Germinal center (tissue), 1 donor: ENCODE measurements at regions not wholly inside any gene's neighbourhood (a gene's known extent, or its start where the extent isn't known, plus 50 kb on each side); places are given as distances from the start of the nearest gene placed in this dataset.

Source experiments
- DNase-seq: peaks from one replicate; pipeline ENCODE4 v3.0.0; 2012; ENCODE audit warnings: mixed read lengths, low spot score

DNA sequence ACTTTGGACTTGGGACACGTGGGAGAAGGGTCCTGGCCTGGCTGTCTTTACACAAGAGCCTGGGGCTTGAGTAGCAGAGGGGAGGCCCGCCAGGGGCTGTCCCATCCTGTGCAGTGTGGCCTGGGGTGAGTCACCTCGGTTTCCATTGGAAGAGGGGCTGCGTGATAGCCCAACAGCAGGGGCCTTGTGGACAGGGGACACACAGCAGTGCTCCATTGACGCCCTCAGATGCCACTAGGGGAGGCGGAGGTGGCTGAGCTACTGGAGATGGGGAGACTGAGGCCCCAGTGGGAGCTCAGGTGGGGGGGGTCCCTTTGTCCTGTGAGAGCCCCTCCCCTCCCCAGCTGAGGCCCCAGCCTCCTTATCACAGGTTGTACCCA, 50.0 kb upstream of the RNU6ATAC start:
- no peak for DNase-seq

GRCh38 chr9:134214766-134215419, 50.5 kb upstream of the RNU6ATAC start:
- DNase-seq = no peak

GRCh38 chr9:134215420-134215698, 51.0 kb upstream of the RNU6ATAC start:
- DNase-seq = no peak

- no peak for DNase-seq
Observed at GRCh38 chr9:134215699-134216448, 51.5 kb upstream of the RNU6ATAC start.

GRCh38 chr9:134216449-134216951, 52.1 kb upstream of the RNU6ATAC start:
- no peak for DNase-seq

- no peak for DNase-seq
Observed at GRCh38 chr9:134216961-134217360, 52.6 kb upstream of the RNU6ATAC start.

GRCh38 chr9:134217431-134218210, 53.3 kb upstream of the RNU6ATAC start:
- DNase-seq = no peak

DNA sequence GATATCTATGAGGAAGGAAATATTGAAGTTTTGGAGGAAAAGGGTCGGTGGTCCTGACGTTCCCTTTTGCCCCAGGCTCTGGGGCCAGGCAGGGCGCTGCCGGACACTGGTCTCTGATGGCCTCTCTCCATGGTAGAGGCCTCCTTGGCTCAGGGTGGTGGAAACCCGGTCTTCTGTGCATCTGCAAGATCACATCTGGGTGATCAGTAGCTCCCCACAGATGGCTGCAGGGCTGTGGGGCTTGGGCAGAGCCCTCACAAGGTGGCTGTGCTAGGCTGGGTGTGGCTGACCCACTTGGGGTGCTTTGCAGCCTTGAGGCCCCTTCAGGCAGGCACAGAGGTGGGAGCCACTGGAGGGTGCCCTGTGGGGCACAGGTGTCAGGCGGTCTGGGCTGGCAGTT, 53.9 kb upstream of the RNU6ATAC start:
- no peak for DNase-seq

- DNase-seq = no peak
Observed at GRCh38 chr9:134219646-134220060, 55.3 kb upstream of the RNU6ATAC start.

DNA sequence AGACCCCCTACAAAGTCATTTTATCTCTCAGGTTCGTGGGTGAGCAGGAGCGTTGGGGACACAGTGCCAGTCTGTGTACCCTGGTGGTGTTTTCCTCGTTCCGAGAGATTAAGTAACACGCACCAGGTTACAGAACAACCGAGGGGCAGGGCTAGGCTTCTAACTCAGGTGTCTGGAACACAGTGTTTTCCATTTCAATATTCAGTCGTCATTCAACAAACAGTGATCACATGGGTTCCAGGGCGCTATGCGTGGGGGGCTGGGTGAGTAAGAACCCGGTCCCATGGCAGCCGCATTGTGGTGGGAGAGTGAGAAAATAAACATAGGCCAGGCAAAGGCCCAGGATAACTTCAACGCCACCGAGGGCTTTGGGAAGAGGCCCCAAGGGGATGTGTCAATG, 55.9 kb upstream of the RNU6ATAC start:
- DNase-seq = no peak

DNA sequence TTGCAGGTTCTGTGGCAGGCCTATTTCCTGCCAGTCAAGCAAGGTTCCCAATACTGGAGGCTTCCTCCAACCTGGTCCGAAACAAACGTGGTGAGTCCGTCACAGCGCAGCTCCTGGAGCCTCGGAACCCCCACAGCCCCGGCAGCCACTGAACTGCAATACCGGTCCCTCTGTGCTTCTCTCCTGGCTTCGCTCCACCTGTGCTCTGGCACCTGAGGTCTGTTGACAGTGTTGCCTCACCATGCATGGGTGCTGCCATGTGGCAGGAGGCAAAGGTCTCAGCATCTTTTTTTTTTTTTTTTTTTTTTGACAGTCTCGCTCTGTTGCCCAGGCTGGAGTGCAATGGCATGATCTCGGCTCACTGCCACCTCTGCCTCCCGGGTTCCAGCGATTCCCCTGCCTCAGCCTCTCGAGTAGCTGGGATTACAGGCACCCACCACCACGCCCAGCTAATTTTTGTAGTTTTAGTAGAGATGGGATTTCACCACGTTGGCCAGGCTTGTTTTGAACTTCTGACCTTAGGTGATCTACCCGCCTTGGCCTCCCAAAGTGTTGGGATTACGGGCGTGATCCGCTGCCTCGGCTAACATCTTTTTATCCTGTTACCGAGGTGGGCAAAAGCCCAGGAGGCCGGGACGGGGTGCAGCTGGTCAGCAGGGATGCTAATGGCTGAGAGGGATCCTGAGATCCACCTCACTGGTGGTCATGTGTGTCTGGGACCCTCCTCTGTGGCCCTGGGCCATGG, 57.1 kb upstream of the RNU6ATAC start:
- DNase-seq = no peak

DNA sequence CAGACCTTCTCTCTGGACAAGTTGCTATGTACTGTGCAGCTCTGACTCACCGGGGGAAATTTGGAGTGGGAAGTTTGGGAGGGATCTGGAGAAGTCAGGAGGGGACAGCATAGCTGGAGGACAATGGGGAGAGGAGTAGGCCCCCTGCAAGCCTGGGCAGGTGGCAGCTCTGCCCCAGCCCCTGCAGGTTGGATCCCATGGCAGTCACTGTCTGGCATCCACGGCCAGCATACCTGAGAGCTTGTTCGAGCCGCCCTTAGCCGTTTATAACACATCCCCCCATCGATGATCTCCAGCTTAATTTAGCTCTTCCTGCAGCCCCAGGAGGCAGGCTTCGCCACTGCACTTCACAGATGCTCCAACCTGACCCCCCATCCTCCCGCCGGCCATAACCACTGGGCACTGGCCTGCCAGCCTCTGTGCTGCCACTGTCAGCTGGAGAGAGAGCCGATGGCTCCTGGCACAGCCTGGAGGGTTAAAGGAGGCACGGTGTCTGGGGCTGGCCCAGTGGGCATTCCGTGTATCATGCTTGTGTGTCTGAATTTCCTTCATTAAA, 57.7 kb upstream of the RNU6ATAC start:
- DNase-seq = no peak

DNA sequence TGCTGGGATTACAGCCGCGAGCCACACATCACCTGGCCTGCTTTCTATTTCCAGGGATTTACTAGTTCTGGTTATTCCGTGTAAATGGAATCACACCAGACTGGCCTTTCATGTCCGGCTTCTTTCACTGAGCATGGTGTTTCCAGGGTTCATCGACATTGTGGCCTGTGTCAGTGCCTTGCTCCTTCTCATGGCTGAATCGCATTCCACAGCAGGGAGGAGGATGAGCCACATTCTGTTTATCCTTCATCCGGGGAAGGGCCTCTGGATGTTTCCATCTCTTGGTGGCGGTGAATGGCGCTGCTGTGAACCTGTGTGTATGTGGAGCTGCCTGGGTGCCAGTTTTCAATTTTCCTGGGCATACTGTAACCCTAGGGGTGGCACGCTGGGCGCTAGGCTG, 58.7 kb upstream of the RNU6ATAC start:
- no peak for DNase-seq

DNA sequence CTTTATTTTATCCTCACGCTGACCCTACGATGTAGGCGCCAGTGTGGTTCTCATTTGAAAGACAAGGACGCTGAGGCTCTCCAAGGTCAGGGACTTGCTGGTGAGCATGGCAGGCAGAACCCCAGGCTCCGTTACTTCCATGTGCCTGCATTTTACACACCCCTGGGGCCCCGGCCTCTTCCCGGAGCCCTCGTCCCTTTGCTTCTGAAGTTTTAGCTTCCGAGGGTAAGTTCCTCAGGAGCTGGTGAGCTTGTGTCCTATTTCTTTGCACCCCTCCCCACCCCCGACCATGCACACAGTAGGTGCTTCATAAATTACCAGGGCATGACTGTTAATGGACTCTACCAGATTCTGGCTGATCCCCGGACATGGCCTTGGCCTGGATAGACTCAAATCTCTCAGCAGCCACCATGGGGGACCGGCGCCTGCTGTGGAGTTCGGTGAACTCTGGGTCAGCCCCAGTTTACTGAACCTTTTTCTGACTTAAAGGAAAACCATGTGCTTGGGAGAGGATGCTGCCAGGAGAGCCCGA, 59.3 kb upstream of the RNU6ATAC start:
- no peak for DNase-seq

DNA sequence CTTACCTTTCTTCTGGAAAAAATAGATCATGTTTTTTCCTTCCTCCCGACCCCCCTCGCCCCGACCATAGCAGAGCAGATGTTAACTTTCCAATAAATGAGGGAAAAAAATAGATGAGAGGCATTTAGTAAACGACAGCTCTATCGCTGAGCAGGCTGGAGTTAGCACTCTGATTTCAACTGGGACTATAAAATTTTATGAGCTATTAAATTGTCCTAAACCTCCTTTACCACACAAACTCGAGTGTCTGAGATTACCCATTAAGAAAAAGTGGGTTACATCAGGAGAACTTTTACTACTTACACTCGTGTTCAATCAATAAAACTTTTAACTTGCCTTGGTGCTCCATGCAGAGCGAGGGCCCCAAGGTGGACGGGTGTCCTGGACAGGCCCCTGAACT, 59.8 kb upstream of the RNU6ATAC start:
- no peak for DNase-seq

- DNase-seq = no peak
Observed at GRCh38 chr9:134224567-134225093, 60.3 kb upstream of the RNU6ATAC start.

DNA sequence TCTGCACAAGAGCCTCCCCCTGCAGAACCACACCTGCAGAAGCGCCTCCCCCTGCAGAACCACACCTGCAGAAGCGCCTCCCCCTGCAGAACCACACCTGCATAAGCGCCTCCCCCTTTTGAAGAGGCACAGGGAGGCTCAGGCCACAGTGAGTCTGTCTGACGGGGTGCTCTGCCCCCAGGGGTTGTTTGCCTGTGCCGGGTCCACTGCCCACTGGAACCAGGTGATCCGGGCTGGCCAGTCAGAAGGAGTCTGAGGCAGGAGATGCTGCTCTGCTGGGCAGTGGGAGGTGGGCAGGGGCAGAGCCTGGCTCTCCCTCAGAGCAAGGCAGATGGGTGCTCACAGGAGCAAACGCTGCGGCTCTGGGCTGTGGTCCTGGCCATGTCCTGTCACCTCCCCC, 60.8 kb upstream of the RNU6ATAC start:
- DNase-seq = no peak

DNA sequence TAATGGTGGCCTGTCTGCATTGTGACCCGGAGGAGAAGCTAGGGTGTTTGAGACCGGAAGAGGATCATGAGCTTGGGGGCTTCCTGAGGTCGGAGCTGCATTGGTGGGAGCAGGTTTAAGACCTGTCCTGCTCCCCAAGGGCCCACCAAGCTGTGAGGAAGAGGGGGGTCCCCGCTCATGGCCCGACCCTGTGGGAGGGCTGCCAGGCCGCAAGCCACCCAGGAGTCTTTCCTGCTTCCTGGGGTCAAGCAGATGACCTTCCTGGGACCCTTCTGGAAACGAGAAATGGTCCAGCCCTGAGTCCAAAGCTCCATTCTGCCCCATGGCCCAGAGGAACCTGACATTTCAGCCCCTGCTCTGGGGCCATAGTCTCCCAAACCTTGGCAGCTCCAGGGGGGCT, 61.5 kb upstream of the RNU6ATAC start:
- DNase-seq = no peak

DNA sequence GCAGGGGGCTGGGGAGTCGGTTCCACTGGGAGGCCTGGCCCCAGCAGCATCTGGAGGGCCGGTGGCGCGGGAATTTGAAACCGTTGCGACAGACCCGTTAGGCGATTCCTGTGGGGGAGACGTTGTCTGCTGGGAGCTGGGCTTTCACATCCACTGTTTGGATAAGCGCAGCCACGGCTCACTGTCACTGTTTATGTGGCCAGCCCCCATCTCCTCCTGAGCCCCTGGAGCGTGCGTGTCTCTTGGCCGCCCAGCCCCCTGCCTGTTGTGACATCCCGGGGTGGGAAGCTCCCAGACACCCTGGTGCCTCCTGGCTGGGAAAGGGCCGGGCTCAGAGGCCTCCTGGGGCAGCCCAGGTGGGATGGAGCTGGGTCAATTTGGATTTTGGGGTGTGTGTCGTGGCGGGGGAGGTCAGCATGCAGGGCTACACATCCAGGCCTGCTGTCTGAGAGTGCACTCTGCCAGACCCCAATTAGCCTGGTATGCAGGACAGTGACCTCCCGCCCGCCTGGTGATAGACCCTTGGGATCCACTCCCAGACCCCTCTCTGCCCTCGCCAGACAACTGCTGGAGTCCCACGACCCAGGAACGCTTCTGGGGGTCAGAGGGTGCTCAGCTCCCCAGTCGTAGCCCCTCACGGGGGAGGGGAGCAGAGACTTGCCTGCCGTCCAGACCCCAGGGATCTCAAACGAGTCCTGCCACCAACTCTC, 62.0 kb upstream of the RNU6ATAC start:
- DNase-seq = no peak

DNA sequence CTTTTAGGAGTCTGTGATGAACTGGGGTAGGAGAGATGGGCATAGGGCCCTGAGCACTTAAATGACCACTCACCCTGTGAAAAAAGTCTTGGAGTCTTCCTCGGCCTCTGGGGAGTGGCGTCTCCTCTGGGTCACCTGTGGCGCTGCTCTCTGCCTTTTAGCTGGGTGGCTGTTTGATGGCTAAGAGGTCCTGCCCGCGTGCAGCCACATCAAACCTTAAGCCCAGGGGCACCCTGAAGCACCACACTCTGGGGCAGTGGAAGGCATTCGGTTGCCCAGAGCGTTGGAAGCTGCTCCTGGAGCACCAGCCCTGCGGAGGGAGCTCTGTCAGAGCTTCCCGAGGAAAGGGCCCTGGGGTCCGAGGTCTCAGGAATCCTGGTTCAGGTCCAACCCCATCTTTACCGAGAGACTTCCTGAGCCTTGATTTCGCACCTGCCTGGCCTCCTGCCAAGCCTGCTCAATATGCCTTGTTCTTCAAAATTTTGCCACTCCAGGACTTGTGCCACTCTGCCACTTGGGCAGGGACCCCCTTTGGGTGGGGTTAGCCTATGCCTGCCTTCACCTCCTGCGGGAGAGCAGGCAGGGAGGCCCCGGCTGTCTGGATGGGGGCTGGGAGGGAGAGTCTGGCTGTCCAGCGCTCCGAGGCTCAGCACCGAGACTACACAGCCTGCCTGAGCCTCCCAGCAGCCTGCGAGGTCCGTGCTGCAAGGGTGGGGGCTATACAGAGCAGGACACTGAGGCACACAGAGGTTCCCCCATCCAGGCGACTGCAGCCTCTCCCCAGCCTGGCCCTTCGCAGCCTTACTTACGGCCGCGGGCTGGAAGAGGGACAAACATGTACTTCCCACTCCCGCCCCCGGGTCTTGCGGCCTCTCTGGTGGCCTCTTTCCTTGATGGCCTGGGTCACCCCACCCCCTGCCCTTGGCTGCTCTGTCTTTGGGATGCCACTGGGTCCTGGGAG, 63.4 kb upstream of the RNU6ATAC start:
- no peak for DNase-seq
